GM21717 (cell line): ENCODE measurements at regions not wholly inside any gene's neighbourhood (a gene's known extent, or its start where the extent isn't known, plus 50 kb on each side); places are given as distances from the start of the nearest gene placed in this dataset.
"Not testable (repeated sequence)": the region's sequence is repeated elsewhere in the genome, so short reads cannot be mapped to it uniquely, and the experiment has no call there.

Experiments
- ATAC-seq: cut with Tn5 transposase; IDR thresholded peaks from one replicate; pipeline ENCODE4 v1.9.1; 2021; ENCODE audit warnings: mild to moderate bottlenecking, moderate library complexity; ENCODE audit not compliant: unreplicated experiment

GRCh38 chr2:21194147-21194546 lies 70.4 kb downstream of the TDRD15 start:
- ATAC-seq: no peak

GRCh38 chr2:21194858-21195271 lies 71.1 kb downstream of the TDRD15 start:
- ATAC-seq: no peak

- no peak for ATAC-seq
Measured at GRCh38 chr2:21195326-21195725, 71.6 kb downstream of the TDRD15 start.

GRCh38 chr2:21198637-21199036 lies 74.9 kb downstream of the TDRD15 start:
- ATAC-seq: no peak

GRCh38 chr2:21203976-21204375 lies 80.2 kb downstream of the TDRD15 start:
- no peak for ATAC-seq

- ATAC-seq: not testable (repeated sequence)
Measured at GRCh38 chr2:21214085-21214484, 90.3 kb downstream of the TDRD15 start.

- ATAC-seq: no peak
Measured at GRCh38 chr2:21217442-21217841, 93.7 kb downstream of the TDRD15 start.

GRCh38 chr2:21220930-21221329 lies 97.2 kb downstream of the TDRD15 start:
- no peak for ATAC-seq

GRCh38 chr2:21223618-21224017 lies 99.8 kb downstream of the TDRD15 start:
- no peak for ATAC-seq

GRCh38 chr2:21228041-21228895 lies 104.5 kb downstream of the TDRD15 start:
- no peak for ATAC-seq

GRCh38 chr2:21229302-21229701 lies 105.5 kb downstream of the TDRD15 start:
- no peak for ATAC-seq

- no peak for ATAC-seq
Measured at GRCh38 chr2:21230140-21230539, 106.4 kb downstream of the TDRD15 start.

GRCh38 chr2:21231985-21232384 lies 108.2 kb downstream of the TDRD15 start:
- ATAC-seq: no peak

- no peak for ATAC-seq
Measured at GRCh38 chr2:21233194-21233593, 109.4 kb downstream of the TDRD15 start.

GRCh38 chr2:21234001-21234400 lies 110.2 kb downstream of the TDRD15 start:
- no peak for ATAC-seq

GRCh38 chr2:21234464-21235120 lies 110.8 kb downstream of the TDRD15 start:
- no peak for ATAC-seq

- ATAC-seq: not testable (repeated sequence)
Measured at GRCh38 chr2:21239749-21240148, 116.0 kb downstream of the TDRD15 start.

- no peak for ATAC-seq
Measured at GRCh38 chr2:21244161-21244560, 120.4 kb downstream of the TDRD15 start.

- ATAC-seq: no peak
Measured at GRCh38 chr2:21245565-21245964, 121.8 kb downstream of the TDRD15 start.

- ATAC-seq: no peak
Measured at GRCh38 chr2:21249367-21249766, 125.6 kb downstream of the TDRD15 start.

GRCh38 chr2:21250673-21251072 lies 126.9 kb downstream of the TDRD15 start:
- ATAC-seq: no peak
